CD4-positive, alpha-beta memory T cell (primary cell): ENCODE measurements at regions not wholly inside any gene's neighbourhood (a gene's known extent, or its start where the extent isn't known, plus 50 kb on each side); places are given as distances from the start of the nearest gene placed in this dataset.

Experiments
- CTCF ChIA-PET: fragments of 350-600 bp; sonication (Branson Sonifier 250); formaldehyde crosslinking; loops from one replicate; lab custom pipeline; 2021; ENCODE audit warnings: inconsistent platforms; ENCODE audit not compliant: partially characterized antibody; lab: Charles Lee
- POLR2A ChIA-PET: fragments of 350-600 bp; sonication (Branson Sonifier 250); formaldehyde crosslinking; loops from one replicate; lab custom pipeline; 2021; ENCODE audit not compliant: partially characterized antibody; lab: Charles Lee
- DNase-seq, 5 donors: peaks; one replicate each; pipeline versions ENCODE4 v3.0.0 to v3.0.0-alpha.2; 2020 to 2022; ENCODE audit warnings: mixed read lengths in 1 of 5
- H3K27ac ChIP-seq: one replicate; pipeline ENCODE4 v1.7.0; 2013; ENCODE audit warnings: low read depth, low read length
- H3K27me3 ChIP-seq: 2 replicates; pipeline ENCODE4 v1.7.0; 2013; ENCODE audit warnings: mild to moderate bottlenecking, low read length, moderate library complexity; ENCODE audit not compliant: insufficient read depth
- H3K36me3 ChIP-seq: 2 replicates; pipeline ENCODE4 v1.7.0; 2013; ENCODE audit warnings: mild to moderate bottlenecking, low read length, moderate library complexity; ENCODE audit not compliant: insufficient read depth
- H3K4me1 ChIP-seq: 2 replicates; pipeline ENCODE4 v1.7.0; 2013; ENCODE audit warnings: mild to moderate bottlenecking, low read length, moderate library complexity; ENCODE audit not compliant: insufficient read depth
- H3K4me3 ChIP-seq, 2 donors: one replicate each; pipeline ENCODE4 v1.7.0; 2013; ENCODE audit warnings: low read length in 2 of 2, mild to moderate bottlenecking in 1 of 2
- H3K9me3 ChIP-seq, 2 donors: one replicate each; pipeline ENCODE4 v1.7.0; 2013; ENCODE audit warnings: low read length in 2 of 2, control low read depth in 1 of 2; ENCODE audit not compliant: control insufficient read depth in 1 of 2
- H3K27ac Mint-ChIP-seq, 7 donors: one replicate each; pipeline ENCODE4 v1.8.0; 2020 to 2021; ENCODE audit warnings: mixed read lengths in 7 of 7, mild to moderate bottlenecking in 6 of 7, inconsistent platforms in 3 of 7, moderate library complexity in 3 of 7
- H3K27me3 Mint-ChIP-seq, 2 donors: one replicate each; pipeline ENCODE4 v1.8.0; 2020 to 2021; ENCODE audit warnings: mixed read lengths in 2 of 2
- H3K36me3 Mint-ChIP-seq, 2 donors: one replicate each; pipeline ENCODE4 v1.8.0; 2020 to 2021; ENCODE audit warnings: mixed read lengths in 2 of 2, inconsistent platforms in 1 of 2, mild to moderate bottlenecking in 1 of 2
- H3K4me1 Mint-ChIP-seq, 4 donors: one replicate each; pipeline ENCODE4 v1.8.0; 2020 to 2021; ENCODE audit warnings: mixed read lengths in 4 of 4, mild to moderate bottlenecking in 1 of 4
- H3K4me3 Mint-ChIP-seq, 8 donors: one replicate each; pipeline ENCODE4 v1.8.0; 2020 to 2021; ENCODE audit warnings: mixed read lengths in 8 of 8, mild to moderate bottlenecking in 7 of 8, moderate library complexity in 6 of 8, inconsistent platforms in 3 of 8
- H3K9me3 Mint-ChIP-seq, 8 donors: one replicate each; pipeline ENCODE4 v1.8.0; 2020 to 2021; ENCODE audit warnings: mixed read lengths in 8 of 8, mild to moderate bottlenecking in 5 of 8, inconsistent platforms in 3 of 8, moderate library complexity in 1 of 8
- intact Hi-C: fragments of 100-400 bp; cut with micrococcal nuclease; formaldehyde crosslinking; loops from one replicate; pipeline ENCODE4 v1.15.1; 2023

- Mint-ChIP-seq H3K27me3 (no peaks in the 10 kb centered on the region), H3K27ac (no peak overlapping the region), H3K9me3 (peaks cover 0 to 3% (median 0%) of the 10 kb centered on the region in 8 donors), H3K4me1 (no peaks in the 10 kb centered on the region), H3K4me3 (no peak overlapping the region), H3K36me3 (no peaks in the 10 kb centered on the region)
- Histone ChIP-seq H3K36me3 (no peaks in the 10 kb centered on the region), H3K4me3 (no peak overlapping the region), H3K27me3 (no peaks in the 10 kb centered on the region), H3K27ac (no peak overlapping the region), H3K9me3 (no peaks in the 10 kb centered on the region), H3K4me1 (no peaks in the 10 kb centered on the region)
- ChIA-PET CTCF (no interaction called here), POLR2A (no interaction called here)
- intact Hi-C loops = no loop called here
- DNase-seq = no peak
These were observed 804.5 kb downstream of the NR4A2 start for GRCh38 chr2:155528034-155528433.

- Mint-ChIP-seq H3K27me3 (no peaks in the 10 kb centered on the region), H3K4me1 (no peaks in the 10 kb centered on the region), H3K9me3 (peaks cover 0 to 3% (median 0%) of the 10 kb centered on the region in 8 donors), H3K36me3 (no peaks in the 10 kb centered on the region), H3K27ac (no peak overlapping the region), H3K4me3 (no peak overlapping the region)
- Histone ChIP-seq H3K27me3 (no peaks in the 10 kb centered on the region), H3K9me3 (no peaks in the 10 kb centered on the region), H3K4me1 (no peaks in the 10 kb centered on the region), H3K4me3 (no peak overlapping the region), H3K36me3 (no peaks in the 10 kb centered on the region), H3K27ac (no peak overlapping the region)
- intact Hi-C loops = no loop called here
- POLR2A ChIA-PET = no interaction called here
- CTCF ChIA-PET = no interaction called here
- DNase-seq = no peak
These were observed 807.3 kb downstream of the NR4A2 start for GRCh38 chr2:155525199-155525598.

- H3K9me3 ChIP-seq = no peaks in the 10 kb centered on the region
- no peaks in the 10 kb centered on the region for H3K36me3 ChIP-seq
- ChIA-PET POLR2A (no interaction called here), CTCF (no interaction called here)
- H3K27ac ChIP-seq = no peak overlapping the region
- Mint-ChIP-seq H3K9me3 (peaks cover 0 to 3% (median 0%) of the 10 kb centered on the region in 8 donors), H3K4me3 (no peak overlapping the region), H3K36me3 (no peaks in the 10 kb centered on the region), H3K27me3 (no peaks in the 10 kb centered on the region), H3K27ac (no peak overlapping the region), H3K4me1 (no peaks in the 10 kb centered on the region)
- H3K27me3 ChIP-seq = no peaks in the 10 kb centered on the region
- no peak for DNase-seq
- H3K4me3 ChIP-seq = no peak overlapping the region
- intact Hi-C loops = no loop called here
- H3K4me1 ChIP-seq = no peaks in the 10 kb centered on the region
These were observed 812.9 kb downstream of the NR4A2 start for GRCh38 chr2:155519529-155520130.

- Mint-ChIP-seq H3K4me3 (no peak overlapping the region), H3K27ac (no peak overlapping the region), H3K4me1 (peaks cover 0 to 2% (median 0%) of the 10 kb centered on the region in 4 donors), H3K9me3 (peaks cover 0 to 3% (median 0%) of the 10 kb centered on the region in 8 donors), H3K27me3 (no peaks in the 10 kb centered on the region), H3K36me3 (no peaks in the 10 kb centered on the region)
- intact Hi-C loops = no loop called here
- CTCF ChIA-PET = no interaction called here
- Histone ChIP-seq H3K4me1 (no peaks in the 10 kb centered on the region), H3K27me3 (no peaks in the 10 kb centered on the region), H3K27ac (no peak overlapping the region), H3K4me3 (no peak overlapping the region), H3K9me3 (no peaks in the 10 kb centered on the region), H3K36me3 (no peaks in the 10 kb centered on the region)
- DNase-seq = no peak
- POLR2A ChIA-PET = no interaction called here
These were observed 814.4 kb downstream of the NR4A2 start for GRCh38 chr2:155518094-155518493.

GRCh38 chr2:155517362-155517761, 815.2 kb downstream of the NR4A2 start:
- no peaks in the 10 kb centered on the region for H3K4me1 ChIP-seq
- H3K36me3 ChIP-seq = no peaks in the 10 kb centered on the region
- H3K36me3 Mint-ChIP-seq = no peaks in the 10 kb centered on the region
- CTCF ChIA-PET = no interaction called here
- intact Hi-C loops = no loop called here
- POLR2A ChIA-PET = no interaction called here
- no peak overlapping the region for H3K4me3 Mint-ChIP-seq
- no peak overlapping the region for H3K4me3 ChIP-seq
- no peak overlapping the region for H3K27ac Mint-ChIP-seq
- no peak overlapping the region for H3K27ac ChIP-seq
- no peak for DNase-seq
- H3K27me3 ChIP-seq = no peaks in the 10 kb centered on the region
- H3K27me3 Mint-ChIP-seq = no peaks in the 10 kb centered on the region
- peaks cover 0 to 1% (median 0%) of the 10 kb centered on the region in 8 donors for H3K9me3 Mint-ChIP-seq
- H3K4me1 Mint-ChIP-seq = peaks cover 0 to 2% (median 0%) of the 10 kb centered on the region in 4 donors
- no peaks in the 10 kb centered on the region for H3K9me3 ChIP-seq

- H3K4me3 Mint-ChIP-seq = no peak overlapping the region
- Histone ChIP-seq H3K4me3 (no peak overlapping the region), H3K27me3 (no peaks in the 10 kb centered on the region), H3K4me1 (no peaks in the 10 kb centered on the region), H3K36me3 (no peaks in the 10 kb centered on the region), H3K27ac (no peak overlapping the region), H3K9me3 (no peaks in the 10 kb centered on the region)
- H3K27me3 Mint-ChIP-seq = no peaks in the 10 kb centered on the region
- peaks cover 0 to 1% (median 0%) of the 10 kb centered on the region in 8 donors for H3K9me3 Mint-ChIP-seq
- peaks cover 0 to 2% (median 0%) of the 10 kb centered on the region in 4 donors for H3K4me1 Mint-ChIP-seq
- ChIA-PET CTCF (no interaction called here), POLR2A (no interaction called here)
- H3K36me3 Mint-ChIP-seq = no peaks in the 10 kb centered on the region
- intact Hi-C loops = no loop called here
- DNase-seq = no peak
- H3K27ac Mint-ChIP-seq = no peak overlapping the region
These were observed 814.8 kb downstream of the KCNJ3 start for GRCh38 chr2:155513248-155513647.

- Histone ChIP-seq H3K36me3 (no peaks in the 10 kb centered on the region), H3K27ac (no peak overlapping the region), H3K27me3 (no peaks in the 10 kb centered on the region), H3K4me3 (no peak overlapping the region), H3K4me1 (no peaks in the 10 kb centered on the region), H3K9me3 (no peaks in the 10 kb centered on the region)
- Mint-ChIP-seq H3K36me3 (no peaks in the 10 kb centered on the region), H3K4me3 (no peak overlapping the region), H3K4me1 (no peaks in the 10 kb centered on the region), H3K27me3 (no peaks in the 10 kb centered on the region), H3K9me3 (peaks cover 0 to 7% (median 3%) of the 10 kb centered on the region in 8 donors), H3K27ac (no peak overlapping the region)
- ChIA-PET POLR2A (no interaction called here), CTCF (no interaction called here)
- intact Hi-C loops = no loop called here
- DNase-seq = no peak
These were observed 804.3 kb downstream of the KCNJ3 start for GRCh38 chr2:155502766-155503165.

- Mint-ChIP-seq H3K9me3 (peaks cover 0 to 8% (median 3%) of the 10 kb centered on the region in 8 donors), H3K27ac (no peak overlapping the region), H3K4me3 (no peak overlapping the region), H3K36me3 (no peaks in the 10 kb centered on the region), H3K27me3 (no peaks in the 10 kb centered on the region), H3K4me1 (no peaks in the 10 kb centered on the region)
- ChIA-PET CTCF (no interaction called here), POLR2A (no interaction called here)
- Histone ChIP-seq H3K27ac (no peak overlapping the region), H3K4me3 (no peak overlapping the region), H3K4me1 (no peaks in the 10 kb centered on the region), H3K36me3 (no peaks in the 10 kb centered on the region), H3K27me3 (no peaks in the 10 kb centered on the region), H3K9me3 (no peaks in the 10 kb centered on the region)
- intact Hi-C loops = no loop called here
- no peak for DNase-seq
These were observed 799.6 kb downstream of the KCNJ3 start for GRCh38 chr2:155498106-155498505.
